ENCODE measurements at regions not wholly inside any gene's neighbourhood (a gene's known extent, or its start where the extent isn't known, plus 50 kb on each side); places are given as distances from the start of the nearest gene placed in this dataset.

GRCh38 chr1:222105393-222105737 is 363.5 kb upstream of the DUSP10 start:
- DNase-seq = no peak

GRCh38 chr1:222104694-222105392 is 363.0 kb upstream of the DUSP10 start:
- DNase-seq = no peak

DNA sequence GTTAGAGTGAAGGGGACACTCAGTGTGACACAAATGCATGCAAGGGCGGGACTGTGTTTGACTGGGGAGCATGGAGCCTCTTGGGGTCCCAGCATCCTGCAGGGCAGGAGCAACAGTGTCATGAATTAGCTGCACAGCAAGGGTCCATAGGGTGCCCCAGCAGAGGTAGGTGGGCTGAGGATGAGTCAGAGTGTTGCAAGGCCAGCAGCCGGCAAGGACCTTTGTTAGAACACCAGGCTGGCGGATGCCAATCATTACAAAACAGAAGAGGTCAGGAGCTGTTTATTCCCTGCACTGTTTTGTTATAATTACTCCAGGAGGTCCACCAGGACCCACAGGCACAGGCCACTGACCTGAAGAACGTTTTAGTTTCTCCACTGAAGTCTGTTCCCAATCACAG is 362.2 kb upstream of the DUSP10 start:
- DNase-seq = no peak

- DNase-seq = no peak
Measured at GRCh38 chr1:222099746-222100145, 357.9 kb upstream of the DUSP10 start.

GRCh38 chr1:222098404-222098803 is 356.5 kb upstream of the DUSP10 start:
- no peak for DNase-seq

DNA sequence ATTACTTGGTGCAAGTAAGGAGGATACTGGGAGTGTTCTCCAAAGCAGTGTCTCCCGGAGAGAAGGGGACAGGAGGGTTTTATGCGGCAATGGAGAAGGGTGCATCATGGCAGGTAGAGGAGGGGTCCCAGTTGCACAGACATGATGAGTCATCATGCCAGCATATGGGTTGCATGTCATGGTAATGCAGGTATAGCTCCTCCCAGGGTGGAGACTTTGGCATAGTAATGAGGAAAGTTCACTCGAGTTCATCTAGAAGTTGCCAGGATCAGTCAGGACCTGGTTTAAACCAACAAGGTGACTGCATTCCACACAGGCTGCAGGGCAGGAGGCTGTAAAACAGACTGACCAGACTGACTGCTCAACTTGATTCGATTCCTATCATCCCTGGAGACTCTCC is 355.7 kb upstream of the DUSP10 start:
- DNase-seq = no peak

- DNase-seq = no peak
Measured at GRCh38 chr1:222096883-222097282, 355.0 kb upstream of the DUSP10 start.

DNA sequence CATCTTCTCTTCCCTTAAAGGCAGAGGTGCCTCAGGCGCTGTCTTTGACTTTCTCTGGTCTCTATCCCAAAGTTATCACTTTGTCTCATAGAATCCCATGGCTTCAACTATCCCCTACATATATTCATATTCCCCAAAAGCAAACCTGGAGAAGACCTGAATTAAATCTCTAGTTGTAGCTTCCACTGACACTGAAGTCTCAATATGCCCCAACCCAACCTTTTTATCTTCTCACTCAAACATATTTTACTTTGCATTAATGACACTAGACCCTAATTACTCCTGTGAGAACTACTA is 354.5 kb upstream of the DUSP10 start:
- DNase-seq = no peak

DNA sequence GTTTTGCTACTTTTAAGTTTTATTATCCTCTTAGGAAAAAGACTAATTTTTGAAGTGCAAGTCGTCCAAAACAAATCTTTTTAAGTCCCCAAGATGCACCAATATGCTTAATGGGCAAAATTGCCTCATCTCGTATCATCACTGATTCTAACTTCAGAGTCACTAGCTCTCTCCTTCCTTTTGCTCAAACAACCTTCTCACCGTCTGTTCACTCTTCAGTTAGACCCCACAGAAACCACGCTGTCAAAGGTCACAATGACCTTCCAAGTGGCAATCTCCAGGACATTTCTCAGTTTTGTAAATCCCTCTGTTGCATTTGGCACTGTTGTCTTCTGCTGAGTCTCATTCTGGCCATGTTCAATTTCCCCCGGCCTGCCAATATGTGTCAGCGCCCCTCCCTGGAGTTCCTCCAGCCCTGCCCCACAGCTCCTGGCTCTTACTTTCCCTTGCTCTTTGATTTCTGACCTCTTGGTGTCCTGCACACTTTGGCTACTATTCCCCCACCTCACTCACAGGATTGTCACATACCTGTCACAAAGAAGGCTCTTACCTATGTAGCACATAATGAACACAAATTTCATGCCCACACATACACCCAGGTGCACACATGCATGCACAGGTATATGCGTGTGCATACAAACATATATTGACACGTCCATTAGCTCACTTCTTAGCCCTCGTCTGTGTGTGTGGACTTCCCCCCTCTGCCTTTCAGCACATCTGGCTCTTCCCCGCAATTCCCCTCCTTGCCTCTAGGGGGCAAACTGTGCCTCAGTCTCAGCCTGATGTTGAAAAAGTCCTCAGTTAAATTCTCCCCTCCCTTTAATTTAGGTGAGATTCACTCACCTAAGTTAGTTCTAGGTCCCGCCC is 354.0 kb upstream of the DUSP10 start:
- DNase-seq = no peak

DNA sequence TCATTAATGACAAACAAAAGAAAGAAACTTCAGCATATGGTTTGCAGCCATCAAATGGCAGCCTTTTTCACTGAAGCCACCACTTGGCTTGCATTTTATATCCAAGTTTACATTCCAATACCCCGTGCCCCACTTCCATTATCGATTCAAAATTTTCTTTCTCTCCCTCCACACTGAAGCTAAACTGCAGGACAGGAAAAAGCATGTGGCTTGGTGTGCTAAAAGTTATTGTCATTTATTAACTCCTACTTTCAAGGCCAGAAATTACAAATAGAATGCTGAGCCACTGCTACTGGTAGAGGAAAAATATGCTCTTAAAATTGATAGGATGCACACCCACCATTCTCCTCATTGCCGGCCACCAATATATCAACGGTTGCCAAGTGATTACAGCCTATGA is 351.6 kb upstream of the DUSP10 start:
- DNase-seq = no peak

DNA sequence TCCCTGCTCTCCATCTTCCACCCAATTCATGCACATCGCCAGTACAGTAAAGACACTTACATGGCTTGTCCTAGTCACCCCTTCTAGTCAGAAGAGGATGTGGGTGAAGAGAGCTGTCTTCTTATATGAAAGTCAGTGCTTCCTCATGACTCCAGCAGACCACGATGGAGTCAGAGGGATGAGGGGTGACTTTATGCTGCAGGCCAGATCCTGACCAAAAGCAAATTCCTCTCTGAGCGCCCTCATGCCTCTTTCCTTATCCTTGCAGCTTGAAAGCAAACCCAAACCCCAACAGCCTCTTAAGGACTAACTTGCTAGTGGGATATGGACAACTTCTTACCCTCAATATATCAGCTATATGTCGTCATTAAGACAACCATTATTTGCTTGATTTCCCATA is 348.2 kb upstream of the DUSP10 start:
- DNase-seq = no peak

DNA sequence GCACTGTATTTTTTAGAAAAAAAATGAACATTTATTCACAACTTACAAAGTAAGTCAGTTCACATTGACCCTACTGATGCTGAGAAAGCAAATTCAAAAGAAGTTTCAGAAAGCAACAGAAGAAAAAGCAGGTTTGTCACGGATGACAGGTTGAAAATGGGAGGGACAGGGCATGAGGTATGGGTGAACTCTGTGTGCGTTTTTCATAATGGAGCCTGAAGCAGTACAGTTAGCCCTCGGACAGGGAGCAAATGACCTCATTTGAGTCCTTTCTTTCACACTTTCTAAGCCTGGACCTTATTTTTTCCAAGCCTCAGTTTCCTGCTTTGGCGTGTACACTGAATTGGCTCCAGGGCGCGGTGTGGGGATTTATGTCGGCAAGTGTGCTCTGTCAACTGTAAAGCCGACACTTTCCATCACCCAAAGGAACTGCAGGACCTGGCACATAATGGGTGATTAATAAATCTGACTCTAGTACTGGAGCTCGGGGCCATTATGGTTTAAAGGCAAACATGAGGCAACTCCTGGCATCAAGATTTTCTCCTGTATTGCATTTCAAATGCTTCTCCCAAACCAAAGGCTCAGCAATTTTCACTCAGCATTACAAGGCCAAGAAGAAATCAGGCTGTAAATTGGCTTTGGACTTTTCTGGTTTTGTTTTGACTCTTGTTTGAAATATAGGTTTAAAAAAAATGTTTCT is 345.5 kb upstream of the DUSP10 start:
- no peak for DNase-seq

- DNase-seq = no peak
Measured at GRCh38 chr1:222084996-222085395, 343.1 kb upstream of the DUSP10 start.

DNA sequence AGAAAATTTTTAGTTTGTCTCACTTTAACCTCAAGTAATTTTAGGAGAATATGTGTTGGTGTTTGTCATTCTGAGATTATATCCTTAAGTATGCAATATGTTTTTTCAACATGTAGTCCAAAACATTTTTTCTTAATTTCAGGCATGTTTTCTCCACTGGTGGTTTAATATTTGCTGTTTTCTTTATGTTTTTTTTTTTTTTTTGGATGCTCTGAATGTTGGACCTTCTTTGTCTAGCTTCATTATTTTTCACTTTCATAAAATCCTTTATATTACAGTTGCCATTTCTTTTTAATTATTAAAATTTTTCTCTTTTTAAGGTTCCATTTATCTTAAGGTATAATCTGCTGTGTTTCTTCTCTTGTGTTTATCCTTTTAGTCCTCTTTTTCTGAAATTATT is 342.2 kb upstream of the DUSP10 start:
- no peak for DNase-seq

- DNase-seq = no peak
Measured at GRCh38 chr1:222081859-222082258, 340.0 kb upstream of the DUSP10 start.

GRCh38 chr1:222079566-222079965 is 337.7 kb upstream of the DUSP10 start:
- no peak for DNase-seq

- no peak for DNase-seq
Measured at GRCh38 chr1:222077206-222077605, 335.3 kb upstream of the DUSP10 start.

DNA sequence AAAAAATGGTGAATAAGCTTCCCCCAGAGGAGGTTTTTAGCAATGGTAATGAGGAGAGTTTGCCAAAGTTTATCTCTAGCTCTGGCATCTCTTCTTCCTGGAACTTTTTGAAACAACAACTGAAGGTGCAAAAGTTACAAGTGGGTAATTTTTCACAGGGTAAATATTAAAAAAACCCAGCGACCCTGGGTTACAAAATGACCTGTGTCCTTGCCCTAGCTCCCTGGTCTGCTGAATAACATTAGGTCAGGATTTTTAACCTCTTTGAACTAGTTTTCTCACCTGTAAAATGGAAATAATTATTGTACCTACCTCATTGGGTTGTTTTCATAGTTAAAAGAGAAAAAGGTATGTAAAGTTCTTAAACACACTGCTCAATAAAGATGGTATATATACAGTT is 332.4 kb upstream of the DUSP10 start:
- DNase-seq = no peak

- no peak for DNase-seq
Measured at GRCh38 chr1:222073307-222073995, 331.6 kb upstream of the DUSP10 start.

DNA sequence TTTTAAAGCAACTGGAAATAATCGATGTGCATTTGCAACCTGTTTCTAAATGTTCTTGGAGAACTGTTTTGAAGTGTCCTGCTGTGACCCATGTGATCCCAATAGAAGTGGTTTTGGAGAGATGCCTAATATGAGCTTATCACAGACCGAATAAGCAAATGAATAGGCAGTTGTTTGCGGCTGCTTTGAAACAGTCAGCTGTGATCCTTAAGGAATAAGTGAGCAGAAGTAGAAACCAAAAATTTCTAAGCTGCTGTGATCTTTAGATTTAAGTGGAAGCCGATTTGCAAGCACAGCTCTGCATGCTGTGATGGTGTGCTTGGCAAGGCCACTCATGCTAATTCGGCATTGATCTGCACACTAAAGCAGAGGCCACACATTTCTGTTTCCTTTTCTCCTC is 329.5 kb upstream of the DUSP10 start:
- DNase-seq = no peak

DNA sequence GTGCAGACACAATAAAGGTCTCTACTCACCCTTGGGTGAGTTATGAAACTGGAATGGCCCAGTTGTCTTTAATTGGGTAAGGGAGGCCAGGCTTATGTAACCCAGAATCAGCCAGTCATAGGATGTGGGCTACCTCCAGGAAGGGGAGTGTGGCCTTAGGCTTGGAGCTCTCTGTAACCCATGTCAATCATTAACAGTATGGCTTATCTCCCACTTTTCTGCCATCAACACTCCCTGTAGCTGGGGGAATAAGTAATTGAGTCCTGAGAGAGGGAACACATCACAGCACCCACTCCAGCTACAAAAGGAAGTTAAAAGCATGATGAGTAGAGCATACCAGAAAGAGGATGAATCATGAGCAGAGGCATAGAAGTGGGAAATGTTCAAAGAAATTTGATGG is 327.0 kb upstream of the DUSP10 start:
- no peak for DNase-seq

DNA sequence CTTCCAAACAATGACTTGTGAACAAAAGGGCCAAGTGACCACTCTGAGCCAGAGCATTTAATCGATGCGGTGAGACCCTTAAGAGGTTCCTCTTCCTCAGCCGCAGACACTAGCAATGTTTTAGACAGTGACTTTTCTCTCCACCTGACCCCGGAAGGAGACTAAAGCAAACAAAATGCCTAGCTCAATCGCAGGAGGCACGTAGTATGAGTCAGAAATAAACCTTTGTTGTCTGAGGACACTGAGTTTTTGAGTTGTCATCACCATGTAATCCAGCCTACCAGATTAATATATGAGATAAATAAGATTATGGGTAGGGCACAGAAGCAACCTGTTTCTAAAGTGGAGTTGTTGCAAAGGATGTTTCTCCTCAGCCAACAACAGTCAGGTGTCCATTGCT is 326.2 kb upstream of the DUSP10 start:
- DNase-seq = no peak

DNA sequence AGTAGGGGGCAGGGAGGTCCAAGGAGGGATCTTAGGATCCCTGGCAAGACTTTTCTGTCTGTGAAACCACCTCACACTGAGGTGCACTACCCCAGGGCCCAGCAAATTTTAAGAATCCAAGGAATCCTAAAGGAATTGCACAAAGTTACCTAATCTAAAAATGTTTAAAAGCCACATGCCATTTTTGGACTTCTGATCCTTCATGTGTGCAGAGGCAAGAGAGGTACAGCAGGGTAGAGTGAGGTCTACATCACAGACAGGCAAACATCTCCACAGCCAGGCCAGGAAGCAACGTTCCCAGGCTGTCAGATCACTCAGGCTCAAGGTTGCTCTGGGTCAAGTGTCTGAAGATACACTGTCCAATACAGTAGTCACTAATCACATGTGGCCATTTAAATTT is 324.6 kb upstream of the DUSP10 start:
- no peak for DNase-seq
